ENCODE measurements at regions not wholly inside any gene's neighbourhood (a gene's known extent, or its start where the extent isn't known, plus 50 kb on each side); places are given as distances from the start of the nearest gene placed in this dataset.

DNA sequence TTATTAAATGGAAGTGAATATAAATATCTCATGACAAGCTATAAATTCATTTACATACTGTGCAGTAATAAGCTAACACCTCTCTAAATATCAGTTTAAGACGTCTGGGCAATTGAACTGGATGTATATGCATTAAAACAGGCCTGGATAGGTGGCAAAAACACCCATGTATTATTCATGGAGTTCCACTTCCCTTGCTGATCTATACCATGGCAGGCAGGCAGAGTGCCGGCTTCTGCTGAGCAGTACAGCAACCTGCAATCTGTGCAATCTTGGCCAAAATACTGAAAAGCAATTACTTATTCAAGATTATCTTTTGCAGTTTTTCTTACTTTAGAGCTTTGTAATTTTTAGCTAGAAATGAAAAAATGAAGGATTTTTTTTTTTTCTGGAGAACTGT is 112.1 kb upstream of the PIEZO2 start:
- Histone ChIP-seq H3K9me3 (peaks cover 3 to 6% of the 10 kb centered on the region in 2 donors), H3K4me3 (no peak overlapping the region), H3K27ac (no peak overlapping the region), H3K36me3 (no peaks in the 10 kb centered on the region), H3K4me1 (no peaks in the 10 kb centered on the region), H3K27me3 (no peaks in the 10 kb centered on the region)
- intact Hi-C loops (cut with DNase I) = no loop called here
- DNase-seq (ENCODE audit: low spot score in 2 of 2) = no peak
- TF ChIP-seq, protein P1, sequence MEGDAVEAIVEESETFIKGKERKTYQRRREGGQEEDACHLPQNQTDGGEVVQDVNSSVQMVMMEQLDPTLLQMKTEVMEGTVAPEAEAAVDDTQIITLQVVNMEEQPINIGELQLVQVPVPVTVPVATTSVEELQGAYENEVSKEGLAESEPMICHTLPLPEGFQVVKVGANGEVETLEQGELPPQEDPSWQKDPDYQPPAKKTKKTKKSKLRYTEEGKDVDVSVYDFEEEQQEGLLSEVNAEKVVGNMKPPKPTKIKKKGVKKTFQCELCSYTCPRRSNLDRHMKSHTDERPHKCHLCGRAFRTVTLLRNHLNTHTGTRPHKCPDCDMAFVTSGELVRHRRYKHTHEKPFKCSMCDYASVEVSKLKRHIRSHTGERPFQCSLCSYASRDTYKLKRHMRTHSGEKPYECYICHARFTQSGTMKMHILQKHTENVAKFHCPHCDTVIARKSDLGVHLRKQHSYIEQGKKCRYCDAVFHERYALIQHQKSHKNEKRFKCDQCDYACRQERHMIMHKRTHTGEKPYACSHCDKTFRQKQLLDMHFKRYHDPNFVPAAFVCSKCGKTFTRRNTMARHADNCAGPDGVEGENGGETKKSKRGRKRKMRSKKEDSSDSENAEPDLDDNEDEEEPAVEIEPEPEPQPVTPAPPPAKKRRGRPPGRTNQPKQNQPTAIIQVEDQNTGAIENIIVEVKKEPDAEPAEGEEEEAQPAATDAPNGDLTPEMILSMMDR (IDR thresholded peaks at IDR 0.05) = no peak

DNA sequence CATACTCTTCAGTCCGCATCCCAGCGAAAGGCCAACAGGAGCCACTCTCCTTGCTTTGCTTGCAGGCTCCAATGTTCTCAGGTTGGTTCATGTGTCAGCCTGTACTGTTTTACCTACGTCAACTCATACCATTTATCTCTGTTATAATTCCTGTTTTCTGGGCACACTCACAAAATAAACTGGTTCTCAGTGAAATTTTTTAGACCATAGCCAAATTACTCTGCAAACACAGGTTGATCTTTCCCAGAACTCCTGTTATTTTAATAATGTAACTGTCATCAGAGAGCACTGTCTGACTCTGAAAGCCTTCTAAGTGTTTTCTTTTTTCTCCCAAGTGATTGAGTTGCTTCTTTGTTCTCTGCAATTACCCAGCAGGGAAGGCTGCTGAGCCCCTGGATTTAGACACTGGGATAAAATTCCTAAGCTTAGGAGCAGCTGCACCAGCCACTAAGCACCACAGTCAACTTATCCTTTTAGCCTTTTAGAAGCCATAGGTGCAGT is 111.6 kb upstream of the PIEZO2 start:
- H3K4me3 ChIP-seq = no peak overlapping the region
- no peak overlapping the region for H3K27ac ChIP-seq
- TF ChIP-seq, protein P1 (IDR thresholded peaks at IDR 0.05) = no peak
- intact Hi-C loops (cut with DNase I) = no loop called here
- H3K9me3 ChIP-seq = peaks cover 3 to 6% of the 10 kb centered on the region in 2 donors
- H3K4me1 ChIP-seq = no peaks in the 10 kb centered on the region
- H3K36me3 ChIP-seq = no peaks in the 10 kb centered on the region
- no peak for DNase-seq (ENCODE audit: low spot score in 2 of 2)
- H3K27me3 ChIP-seq = no peaks in the 10 kb centered on the region

DNA sequence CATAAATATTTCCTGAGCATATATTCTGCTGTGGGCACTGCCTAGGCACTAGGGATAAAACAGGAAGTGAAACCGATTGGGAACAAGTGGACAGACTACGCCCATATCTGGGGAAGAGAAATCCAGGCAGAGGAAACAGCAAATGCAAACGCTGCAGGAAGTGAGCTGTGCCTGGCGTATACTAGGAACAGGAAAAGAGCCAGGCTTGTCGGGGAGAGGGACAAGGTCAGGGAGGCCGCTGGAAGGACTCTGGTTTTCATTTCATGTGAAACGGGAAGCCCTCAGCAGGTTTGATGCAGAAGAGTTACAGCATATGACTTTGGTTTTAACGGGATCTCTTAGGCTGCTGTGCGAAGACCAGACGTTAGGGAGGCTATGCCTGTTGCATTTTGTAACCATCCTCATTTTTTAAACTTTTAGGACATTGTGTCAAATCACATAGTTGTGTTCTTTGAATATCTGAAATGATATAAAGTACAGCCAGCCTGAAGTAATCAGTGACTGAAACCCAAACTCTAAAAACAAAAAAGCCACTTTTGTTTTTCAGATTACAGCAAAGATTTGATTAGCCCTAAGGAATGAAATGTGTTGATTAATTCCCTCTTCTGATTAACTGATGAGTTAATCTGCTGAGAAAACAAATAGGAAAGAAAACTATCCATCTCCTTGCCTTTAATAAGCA is 110.2 kb upstream of the PIEZO2 start:
- peaks cover 3 to 6% of the 10 kb centered on the region in 2 donors for H3K9me3 ChIP-seq
- intact Hi-C loops (cut with DNase I) = no loop called here
- TF ChIP-seq, protein P1 (IDR thresholded peaks at IDR 0.05) = no peak
- peak overlapping the region in 1 of 2 donors; percentile 8 for H3K27ac ChIP-seq
- no peaks in the 10 kb centered on the region for H3K27me3 ChIP-seq
- H3K4me3 ChIP-seq = no peak overlapping the region
- peak in 1 of 2 donors; percentile 67 for DNase-seq (ENCODE audit: low spot score in 2 of 2)
- H3K36me3 ChIP-seq = no peaks in the 10 kb centered on the region
- no peaks in the 10 kb centered on the region for H3K4me1 ChIP-seq

DNA sequence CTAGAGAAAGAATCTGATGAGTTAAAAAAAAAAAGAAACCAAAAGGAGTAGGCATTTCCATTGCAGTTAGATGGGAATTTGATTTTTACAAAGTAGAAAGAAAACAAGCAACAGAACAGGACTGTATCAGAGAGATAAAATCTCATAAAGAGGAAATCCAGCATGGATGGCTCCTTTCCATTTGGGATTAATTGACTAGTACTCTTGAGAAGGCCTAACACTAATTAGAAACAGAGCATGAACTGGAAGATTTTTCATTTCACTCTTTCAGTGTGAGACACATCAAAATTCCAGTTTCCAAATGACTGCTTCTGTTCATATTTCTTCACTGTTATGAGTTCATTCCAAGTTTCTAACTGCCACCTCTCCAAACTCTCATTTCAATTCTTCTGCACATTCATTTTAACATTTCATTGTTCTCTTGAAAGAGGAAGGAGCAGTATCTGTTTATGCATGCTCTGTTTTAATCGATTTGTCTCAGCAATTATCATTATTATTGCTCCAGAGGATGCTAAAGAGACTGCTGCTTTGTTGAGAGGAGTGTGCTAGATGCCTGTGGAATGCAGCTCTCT is 108.8 kb upstream of the PIEZO2 start:
- no peak for DNase-seq (ENCODE audit: low spot score in 2 of 2)
- H3K27ac ChIP-seq = no peak overlapping the region
- no peak overlapping the region for H3K4me3 ChIP-seq
- intact Hi-C loops (cut with DNase I) = no loop called here
- no peaks in the 10 kb centered on the region for H3K9me3 ChIP-seq
- H3K36me3 ChIP-seq = no peaks in the 10 kb centered on the region
- TF ChIP-seq, protein P1 (IDR thresholded peaks at IDR 0.05) = no peak
- H3K27me3 ChIP-seq = no peaks in the 10 kb centered on the region
- no peaks in the 10 kb centered on the region for H3K4me1 ChIP-seq

DNA sequence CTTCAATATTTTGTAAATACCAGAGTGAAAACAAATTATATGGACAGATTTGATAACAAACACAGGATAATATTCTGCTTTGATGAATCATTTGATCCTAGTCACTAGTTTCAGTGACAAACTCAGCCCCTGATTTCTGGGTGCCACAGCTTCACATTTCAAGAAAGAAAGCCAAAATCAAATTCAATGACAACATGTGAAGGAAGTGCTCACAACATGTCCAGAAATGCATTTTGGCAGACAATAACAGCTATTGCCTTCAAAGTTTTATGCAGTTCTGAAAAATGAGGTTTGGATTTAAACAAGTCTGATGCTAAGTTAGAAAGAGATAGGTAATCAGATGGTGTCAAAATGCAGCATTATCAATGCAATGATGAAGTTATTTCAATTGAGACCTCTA is 106.9 kb upstream of the PIEZO2 start:
- no peaks in the 10 kb centered on the region for H3K4me1 ChIP-seq
- DNase-seq (ENCODE audit: low spot score in 2 of 2) = no peak
- intact Hi-C loops (cut with DNase I) = no loop called here
- TF ChIP-seq, protein P1 (IDR thresholded peaks at IDR 0.05) = no peak
- H3K36me3 ChIP-seq = no peaks in the 10 kb centered on the region
- H3K4me3 ChIP-seq = no peak overlapping the region
- H3K27ac ChIP-seq = no peak overlapping the region
- H3K27me3 ChIP-seq = no peaks in the 10 kb centered on the region
- H3K9me3 ChIP-seq = no peaks in the 10 kb centered on the region
